RWPE2 (cell line): ENCODE measurements at regions not wholly inside any gene's neighbourhood (a gene's known extent, or its start where the extent isn't known, plus 50 kb on each side); places are given as distances from the start of the nearest gene placed in this dataset.
"Not testable (repeated sequence)": the region's sequence is repeated elsewhere in the genome, so short reads cannot be mapped to it uniquely, and the experiment has no call there.

ENCODE experiments used
- ATAC-seq: fragments of 200-7000 bp; cut with Tn5 transposase; 3 replicates; pipeline ENCODE4 v1.9.1; 2021; ENCODE audit warnings: low read depth
- DNase-seq: peaks from one replicate; pipeline ENCODE4 v3.0.0-alpha.2; 2020; ENCODE audit warnings: low spot score
- H3K27ac ChIP-seq: fragments of 450-650 bp; 2 replicates; pipeline ENCODE4 v1.5.1; 2017; ENCODE audit warnings: mild to moderate bottlenecking; ENCODE audit not compliant: poor library complexity, severe bottlenecking
- H3K27me3 ChIP-seq: fragments of 250-450 bp; sonication (Bioruptor Pico); 2 replicates; pipeline ENCODE4 v1.5.1; 2021; ENCODE audit warnings: mild to moderate bottlenecking, moderate library complexity; ENCODE audit not compliant: insufficient read depth, poor library complexity, severe bottlenecking
- H3K36me3 ChIP-seq: fragments of 250-450 bp; sonication (Bioruptor Pico); 2 replicates; pipeline ENCODE4 v1.5.1; 2020; ENCODE audit warnings: low read depth, mild to moderate bottlenecking, moderate library complexity
- H3K4me1 ChIP-seq: fragments of 250-450 bp; sonication (Bioruptor Pico); 2 replicates; pipeline ENCODE4 v1.5.1; 2021; ENCODE audit warnings: mild to moderate bottlenecking, moderate library complexity; ENCODE audit not compliant: insufficient read depth, poor library complexity, severe bottlenecking
- H3K4me3 ChIP-seq: fragments of 250-450 bp; sonication (Bioruptor Pico); 2 replicates; pipeline ENCODE4 v1.5.1; 2021; ENCODE audit warnings: mild to moderate bottlenecking, moderate library complexity; ENCODE audit not compliant: severe bottlenecking
- H3K9me3 ChIP-seq: fragments of 250-450 bp; sonication (Bioruptor Pico); 2 replicates; pipeline ENCODE4 v1.5.1; 2021; ENCODE audit warnings: mild to moderate bottlenecking, moderate library complexity; ENCODE audit not compliant: severe bottlenecking
- CTCF ChIP-seq: fragments of 450-650 bp; IDR thresholded peaks from one replicate; pipeline ENCODE4 v1.5.1; 2017; ENCODE audit warnings: mild to moderate bottlenecking, moderate library complexity; ENCODE audit not compliant: poor library complexity, severe bottlenecking

- ATAC-seq, result no peak
- no peak for DNase-seq
- no peak for TF ChIP-seq CTCF
- no peaks in the 10 kb centered on the region for H3K36me3 ChIP-seq
- no peaks in the 10 kb centered on the region for H3K4me1 ChIP-seq
- no peaks in the 10 kb centered on the region for H3K9me3 ChIP-seq
- H3K27me3 ChIP-seq, result peaks cover 8% of the 10 kb centered on the region
- no peak overlapping the region for H3K27ac ChIP-seq
- H3K4me3 ChIP-seq, result no peak overlapping the region
Measured at GRCh38 chr2:228522977-228523376, 341.5 kb upstream of the SPHKAP start.

- no peaks in the 10 kb centered on the region for H3K36me3 ChIP-seq
- TF ChIP-seq CTCF, result no peak
- no peaks in the 10 kb centered on the region for H3K4me1 ChIP-seq
- peak; percentile 36; the same call in 1 of the 3 replicates for ATAC-seq
- no peak overlapping the region for H3K4me3 ChIP-seq
- no peaks in the 10 kb centered on the region for H3K9me3 ChIP-seq
- DNase-seq, result no peak
- H3K27ac ChIP-seq, result no peak overlapping the region
- peaks cover 8% of the 10 kb centered on the region for H3K27me3 ChIP-seq
Measured at GRCh38 chr2:228522276-228522675, 340.8 kb upstream of the SPHKAP start.

- no peak for DNase-seq
- no peak for TF ChIP-seq CTCF
- Histone ChIP-seq H3K4me3 (no peak overlapping the region), H3K36me3 (no peaks in the 10 kb centered on the region), H3K27me3 (peaks cover 11% of the 10 kb centered on the region), H3K4me1 (no peaks in the 10 kb centered on the region), H3K9me3 (no peaks in the 10 kb centered on the region), H3K27ac (no peak overlapping the region)
- no peak for ATAC-seq
Measured at GRCh38 chr2:228519561-228519960, 338.1 kb upstream of the SPHKAP start.

- DNase-seq (no peak), ATAC-seq (no peak)
- Histone ChIP-seq H3K9me3 (no peaks in the 10 kb centered on the region), H3K4me1 (no peaks in the 10 kb centered on the region), H3K27me3 (peaks cover 15% of the 10 kb centered on the region), H3K4me3 (no peak overlapping the region), H3K27ac (no peak overlapping the region), H3K36me3 (no peaks in the 10 kb centered on the region)
- TF ChIP-seq CTCF, result no peak
Measured at GRCh38 chr2:228516019-228516418, 334.5 kb upstream of the SPHKAP start.

- not testable (repeated sequence) for H3K27ac ChIP-seq, H3K4me3 ChIP-seq, DNase-seq, H3K4me1 ChIP-seq, H3K36me3 ChIP-seq, H3K27me3 ChIP-seq, H3K9me3 ChIP-seq, ATAC-seq
Measured at GRCh38 chr2:228513480-228513879, 332.0 kb upstream of the SPHKAP start.
